Right atrium auricular region (tissue), 2 donors: ENCODE measurements at regions not wholly inside any gene's neighbourhood (a gene's known extent, or its start where the extent isn't known, plus 50 kb on each side); places are given as distances from the start of the nearest gene placed in this dataset.

Source experiments
- DNase-seq: peaks from one replicate; pipeline ENCODE4 v3.0.0-alpha.2; 2019; ENCODE audit warnings: low spot score
- H3K27ac ChIP-seq, 2 donors: fragments of 200-600 bp; sonication (generic); 1 replicate in 1 of 2; 2 replicates in 1 of 2; pipeline ENCODE4 v1.5.1; 2016 to 2019
- H3K27me3 ChIP-seq, 2 donors: fragments of 200-600 bp; sonication (generic); one replicate each; pipeline versions ENCODE4 v1.5.1 to v1.6.0; 2017 to 2019
- H3K36me3 ChIP-seq: fragments of 200-600 bp; sonication (generic); one replicate; pipeline ENCODE4 v1.5.1; 2016
- H3K4me1 ChIP-seq, 2 donors: fragments of 200-600 bp; sonication (generic); one replicate each; pipeline versions ENCODE4 v1.5.1 to v1.6.0; 2017 to 2019
- H3K4me3 ChIP-seq, 2 donors: fragments of 200-600 bp; sonication (generic); 1 replicate in 1 of 2; 2 replicates in 1 of 2; pipeline ENCODE4 v1.5.1; 2017 to 2019; ENCODE audit warnings: mild to moderate bottlenecking in 1 of 2, moderate library complexity in 1 of 2
- H3K9me3 ChIP-seq, 2 donors: fragments of 200-600 bp; sonication (generic); one replicate each; pipeline ENCODE4 v1.5.1; 2019
- TF ChIP-seq, protein P1 (sequence below), 2 donors: fragments of 200-600 bp; sonication (generic); IDR thresholded peaks; one replicate each; pipeline ENCODE4 v1.5.1; 2019; ENCODE audit warnings: antibody characterized with exemption in 2 of 2

DNA sequence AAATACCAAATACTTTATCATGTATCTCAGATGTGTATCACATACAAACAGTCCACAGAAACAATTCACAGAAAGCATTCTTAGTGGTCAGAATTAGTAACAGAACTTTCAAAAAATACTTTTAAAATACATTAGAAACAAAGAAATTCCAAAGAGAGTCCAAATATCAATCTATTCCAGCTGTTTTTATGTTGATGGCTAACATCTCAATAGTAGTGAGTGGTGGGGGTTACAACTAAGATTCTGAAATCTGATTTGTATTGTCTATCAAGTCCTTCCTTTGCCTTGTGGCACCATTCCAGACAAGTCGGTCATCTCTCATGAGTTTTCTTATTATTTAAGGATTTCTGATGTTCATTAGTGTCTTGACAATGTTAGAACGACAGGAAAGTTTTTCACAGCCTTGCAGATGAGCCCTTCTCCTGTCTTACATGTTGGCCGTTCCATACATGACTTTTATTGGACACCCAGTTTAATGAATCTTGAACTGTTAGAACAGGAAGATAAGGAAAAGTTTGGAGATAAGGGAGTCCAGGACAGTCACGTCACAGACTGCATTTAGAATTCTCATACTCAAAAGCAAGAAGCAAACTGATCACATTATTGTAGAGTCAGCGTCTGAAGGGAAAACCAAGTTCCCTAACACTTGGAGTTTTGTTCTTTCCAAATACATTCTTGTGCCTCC, 410.3 kb downstream of the PID1 start:
- TF ChIP-seq, protein P1, sequence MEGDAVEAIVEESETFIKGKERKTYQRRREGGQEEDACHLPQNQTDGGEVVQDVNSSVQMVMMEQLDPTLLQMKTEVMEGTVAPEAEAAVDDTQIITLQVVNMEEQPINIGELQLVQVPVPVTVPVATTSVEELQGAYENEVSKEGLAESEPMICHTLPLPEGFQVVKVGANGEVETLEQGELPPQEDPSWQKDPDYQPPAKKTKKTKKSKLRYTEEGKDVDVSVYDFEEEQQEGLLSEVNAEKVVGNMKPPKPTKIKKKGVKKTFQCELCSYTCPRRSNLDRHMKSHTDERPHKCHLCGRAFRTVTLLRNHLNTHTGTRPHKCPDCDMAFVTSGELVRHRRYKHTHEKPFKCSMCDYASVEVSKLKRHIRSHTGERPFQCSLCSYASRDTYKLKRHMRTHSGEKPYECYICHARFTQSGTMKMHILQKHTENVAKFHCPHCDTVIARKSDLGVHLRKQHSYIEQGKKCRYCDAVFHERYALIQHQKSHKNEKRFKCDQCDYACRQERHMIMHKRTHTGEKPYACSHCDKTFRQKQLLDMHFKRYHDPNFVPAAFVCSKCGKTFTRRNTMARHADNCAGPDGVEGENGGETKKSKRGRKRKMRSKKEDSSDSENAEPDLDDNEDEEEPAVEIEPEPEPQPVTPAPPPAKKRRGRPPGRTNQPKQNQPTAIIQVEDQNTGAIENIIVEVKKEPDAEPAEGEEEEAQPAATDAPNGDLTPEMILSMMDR (IDR thresholded peaks at IDR 0.05), result no peak
- no peaks in the 10 kb centered on the region for H3K9me3 ChIP-seq
- H3K36me3 ChIP-seq, result no peaks in the 10 kb centered on the region
- no peak overlapping the region for H3K4me3 ChIP-seq
- H3K27ac ChIP-seq, result no peak overlapping the region
- H3K4me1 ChIP-seq, result no peaks in the 10 kb centered on the region
- no peaks in the 10 kb centered on the region for H3K27me3 ChIP-seq
- DNase-seq, result no peak

DNA sequence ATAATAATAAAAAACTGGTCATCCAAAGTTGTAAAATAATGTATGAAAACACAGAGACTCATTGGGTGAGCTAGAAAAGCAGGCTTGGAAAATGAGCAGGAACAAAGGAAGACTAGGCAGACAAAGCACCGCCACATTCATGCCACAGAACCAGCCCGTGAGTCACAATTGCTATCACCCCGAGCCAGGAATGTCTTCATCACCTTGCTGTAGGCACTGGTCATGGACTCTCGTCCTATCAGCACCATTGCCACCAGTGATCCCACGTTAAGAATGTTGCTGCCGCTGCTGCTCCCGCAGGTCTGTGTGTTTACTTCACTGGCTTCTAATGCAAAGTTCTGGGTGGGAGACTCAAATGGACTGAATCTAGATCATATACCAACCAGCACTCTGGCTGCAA, 417.9 kb downstream of the PID1 start:
- H3K36me3 ChIP-seq, result no peaks in the 10 kb centered on the region
- no peak overlapping the region for H3K27ac ChIP-seq
- H3K4me3 ChIP-seq, result no peak overlapping the region
- H3K9me3 ChIP-seq, result no peaks in the 10 kb centered on the region
- no peak for DNase-seq
- no peaks in the 10 kb centered on the region for H3K27me3 ChIP-seq
- TF ChIP-seq, protein P1 (IDR thresholded peaks at IDR 0.05), result no peak
- no peaks in the 10 kb centered on the region for H3K4me1 ChIP-seq

DNA sequence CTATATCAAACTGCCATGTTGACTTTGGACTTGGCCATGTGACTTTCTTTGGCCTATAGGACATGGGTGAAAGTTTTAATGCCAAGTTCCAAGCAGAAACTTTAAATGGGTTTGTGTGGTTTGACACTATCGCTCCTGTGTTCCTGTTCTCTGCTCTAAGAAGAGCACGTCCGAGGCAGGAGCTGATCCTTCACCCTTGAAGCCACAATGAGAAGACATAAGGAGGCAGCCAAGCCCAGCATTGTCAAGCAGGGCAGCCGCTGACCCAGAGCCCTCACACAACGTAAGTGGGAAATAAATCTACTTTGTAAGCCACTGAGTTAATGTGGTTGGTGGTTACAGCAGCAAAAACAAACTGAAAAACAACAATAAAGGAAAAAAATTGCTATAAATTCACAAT, 422.4 kb downstream of the PID1 start:
- no peaks in the 10 kb centered on the region for H3K36me3 ChIP-seq
- H3K9me3 ChIP-seq, result no peaks in the 10 kb centered on the region
- TF ChIP-seq, protein P1 (IDR thresholded peaks at IDR 0.05), result no peak
- DNase-seq, result no peak
- no peak overlapping the region for H3K27ac ChIP-seq
- H3K4me3 ChIP-seq, result no peak overlapping the region
- no peaks in the 10 kb centered on the region for H3K4me1 ChIP-seq
- no peaks in the 10 kb centered on the region for H3K27me3 ChIP-seq

DNA sequence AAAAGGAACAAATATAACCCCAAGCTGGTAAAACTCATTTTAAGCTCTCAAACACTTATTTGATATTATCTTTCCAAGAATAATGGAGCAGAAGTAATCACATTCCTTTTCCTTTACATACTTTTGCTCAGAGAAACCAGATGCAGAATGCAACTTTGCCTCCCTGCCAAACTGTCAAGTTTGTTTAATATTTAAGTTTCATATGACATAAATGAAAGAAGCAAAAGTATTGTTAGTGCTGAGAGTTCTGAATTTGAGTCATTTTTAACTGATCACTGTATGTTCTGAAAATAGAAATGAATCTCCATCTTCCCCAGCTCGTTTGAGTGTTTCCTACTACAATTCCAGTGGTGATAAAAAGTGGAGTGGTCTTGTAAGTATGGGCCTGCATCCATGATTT, 423.4 kb downstream of the PID1 start:
- Histone ChIP-seq H3K27me3 (no peaks in the 10 kb centered on the region), H3K4me1 (no peaks in the 10 kb centered on the region), H3K27ac (no peak overlapping the region), H3K4me3 (no peak overlapping the region), H3K9me3 (no peaks in the 10 kb centered on the region), H3K36me3 (no peaks in the 10 kb centered on the region)
- no peak for DNase-seq
- TF ChIP-seq, protein P1 (IDR thresholded peaks at IDR 0.05), result no peak

DNA sequence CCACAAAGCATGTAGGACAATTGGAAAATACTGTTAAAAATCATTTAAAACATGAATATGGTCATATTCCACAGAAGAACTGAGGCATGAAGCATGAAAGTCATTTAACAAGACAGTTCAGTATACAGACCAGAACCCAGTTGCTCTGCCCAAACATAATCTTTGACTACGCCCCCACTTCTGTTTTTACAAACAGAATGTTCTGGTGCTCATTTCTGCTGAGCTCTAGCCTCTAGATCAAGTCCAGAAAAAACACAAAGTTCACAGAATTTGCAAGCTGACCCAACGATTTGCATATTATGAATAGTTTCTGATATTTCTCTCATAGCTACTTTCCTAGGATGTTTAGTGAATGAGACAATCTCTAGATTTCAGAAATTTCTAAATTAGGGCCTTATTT, 424.9 kb downstream of the PID1 start:
- Histone ChIP-seq H3K27me3 (no peaks in the 10 kb centered on the region), H3K4me1 (no peaks in the 10 kb centered on the region), H3K27ac (no peak overlapping the region), H3K4me3 (no peak overlapping the region), H3K9me3 (no peaks in the 10 kb centered on the region), H3K36me3 (no peaks in the 10 kb centered on the region)
- DNase-seq, result no peak
- TF ChIP-seq, protein P1 (IDR thresholded peaks at IDR 0.05), result no peak
